ES-I3 (cell line): ENCODE measurements at regions not wholly inside any gene's neighbourhood (a gene's known extent, or its start where the extent isn't known, plus 50 kb on each side); places are given as distances from the start of the nearest gene placed in this dataset.

Source experiments
- H3K36me3 ChIP-seq: 2 replicates; pipeline ENCODE4 v1.6.1; 2013; ENCODE audit warnings: mild to moderate bottlenecking, low read length, control low read depth, moderate library complexity; ENCODE audit not compliant: insufficient read depth
- H3K4me1 ChIP-seq: 2 replicates; pipeline ENCODE4 v1.6.1; 2013; ENCODE audit warnings: mild to moderate bottlenecking, control low read depth, low read length; ENCODE audit not compliant: insufficient read depth
- H3K9ac ChIP-seq: 2 replicates; pipeline ENCODE4 v1.6.1; 2013; ENCODE audit warnings: low read depth, mild to moderate bottlenecking, low read length, moderate library complexity
- H3K9me3 ChIP-seq: 2 replicates; pipeline ENCODE4 v1.6.1; 2013; ENCODE audit warnings: mild to moderate bottlenecking, low read length, moderate library complexity; ENCODE audit not compliant: control insufficient read depth, insufficient read depth

- H3K4me1 ChIP-seq: no peaks in the 10 kb centered on the region
- no peak overlapping the region for H3K9ac ChIP-seq
- H3K36me3 ChIP-seq: no peaks in the 10 kb centered on the region
- H3K9me3 ChIP-seq: no peaks in the 10 kb centered on the region
These were observed 303.7 kb downstream of the GPAT3 start for GRCh38 chr4:83839615-83840014.

- H3K9ac ChIP-seq: no peak overlapping the region
- H3K4me1 ChIP-seq: no peaks in the 10 kb centered on the region
These were observed 301.9 kb downstream of the GPAT3 start for GRCh38 chr4:83837614-83838308.

GRCh38 chr4:83833920-83834319 is 298.0 kb downstream of the GPAT3 start:
- Histone ChIP-seq H3K4me1 (no peaks in the 10 kb centered on the region), H3K36me3 (no peaks in the 10 kb centered on the region), H3K9ac (no peak overlapping the region), H3K9me3 (no peaks in the 10 kb centered on the region)

More at GRCh38 chr4:83837614-83838308, 301.9 kb downstream of the GPAT3 start:
- Histone ChIP-seq H3K9me3 (no peaks in the 10 kb centered on the region), H3K36me3 (no peaks in the 10 kb centered on the region)

DNA sequence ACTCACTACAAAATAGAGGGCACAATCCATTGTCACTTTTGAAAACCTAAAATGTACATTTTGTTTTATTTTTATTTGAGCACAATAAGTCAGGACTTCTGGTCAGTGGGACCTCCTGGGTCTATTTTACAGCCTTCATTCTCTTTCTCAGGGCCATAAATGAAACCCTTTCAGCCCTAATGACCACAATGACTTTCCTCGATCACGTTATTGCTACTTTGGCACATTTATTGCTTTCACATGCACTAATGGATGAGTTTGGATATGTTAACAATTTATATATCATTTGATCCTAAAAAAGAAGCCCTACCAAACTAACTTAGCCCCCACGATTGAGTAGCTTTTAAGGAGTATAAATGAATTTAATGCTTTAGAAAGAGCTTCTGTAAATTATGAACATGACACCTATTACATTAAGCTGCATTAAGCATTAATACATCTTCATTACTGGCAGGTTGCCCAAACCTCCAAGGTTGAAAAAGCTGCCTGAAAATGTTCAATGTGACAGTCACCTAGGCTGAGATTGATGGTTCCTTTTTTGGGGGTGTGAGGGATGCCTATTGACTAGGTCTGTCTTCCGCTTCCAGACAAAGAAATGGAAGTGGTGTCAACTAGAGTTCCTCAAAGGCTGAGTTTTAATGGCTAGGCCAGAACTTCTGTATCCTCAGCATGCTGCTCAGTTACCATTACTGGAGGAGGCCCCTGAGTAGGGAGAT is 296.4 kb downstream of the GPAT3 start:
- no peak overlapping the region for H3K9ac ChIP-seq
- H3K36me3 ChIP-seq: no peaks in the 10 kb centered on the region
- no peaks in the 10 kb centered on the region for H3K4me1 ChIP-seq
- no peaks in the 10 kb centered on the region for H3K9me3 ChIP-seq

- Histone ChIP-seq H3K36me3 (no peaks in the 10 kb centered on the region), H3K9ac (no peak overlapping the region), H3K9me3 (no peaks in the 10 kb centered on the region), H3K4me1 (no peaks in the 10 kb centered on the region)
These were observed 295.7 kb downstream of the GPAT3 start for GRCh38 chr4:83831588-83831987.

GRCh38 chr4:83830138-83830888 is 294.4 kb downstream of the GPAT3 start:
- no peaks in the 10 kb centered on the region for H3K4me1 ChIP-seq
- H3K9me3 ChIP-seq: no peaks in the 10 kb centered on the region
- H3K36me3 ChIP-seq: no peaks in the 10 kb centered on the region
- no peak overlapping the region for H3K9ac ChIP-seq

- no peak overlapping the region for H3K9ac ChIP-seq
- no peaks in the 10 kb centered on the region for H3K36me3 ChIP-seq
- no peaks in the 10 kb centered on the region for H3K4me1 ChIP-seq
- H3K9me3 ChIP-seq: no peaks in the 10 kb centered on the region
These were observed 292.7 kb downstream of the GPAT3 start for GRCh38 chr4:83828601-83829000.

- Histone ChIP-seq H3K36me3 (no peaks in the 10 kb centered on the region), H3K9ac (no peak overlapping the region), H3K4me1 (peaks cover 6% of the 10 kb centered on the region), H3K9me3 (no peaks in the 10 kb centered on the region)
These were observed 285.6 kb downstream of the GPAT3 start for GRCh38 chr4:83821493-83821892.

- Histone ChIP-seq H3K9ac (no peak overlapping the region), H3K9me3 (no peaks in the 10 kb centered on the region), H3K4me1 (peaks cover 6% of the 10 kb centered on the region), H3K36me3 (no peaks in the 10 kb centered on the region)
These were observed 283.7 kb downstream of the GPAT3 start for GRCh38 chr4:83819582-83819981.

DNA sequence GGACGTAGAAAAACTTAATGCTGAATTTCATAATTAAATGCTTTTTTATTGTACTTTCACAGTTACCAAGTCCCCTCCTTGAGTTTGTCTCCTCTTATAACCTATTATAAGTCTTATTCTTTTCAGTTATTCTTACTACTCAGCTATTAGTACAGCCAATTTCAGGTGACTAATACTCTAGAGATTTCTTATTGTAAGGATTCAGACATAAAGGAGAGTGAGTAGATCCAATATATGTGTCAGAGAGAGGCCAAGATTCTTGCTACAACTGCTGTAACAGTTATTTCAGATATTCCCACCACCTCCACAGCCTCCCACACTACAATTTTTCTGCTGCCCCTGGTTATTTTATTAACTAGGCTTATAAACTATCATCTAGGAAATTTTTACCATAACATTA is 274.5 kb downstream of the GPAT3 start:
- Histone ChIP-seq H3K9ac (no peak overlapping the region), H3K36me3 (no peaks in the 10 kb centered on the region), H3K4me1 (no peaks in the 10 kb centered on the region), H3K9me3 (no peaks in the 10 kb centered on the region)

DNA sequence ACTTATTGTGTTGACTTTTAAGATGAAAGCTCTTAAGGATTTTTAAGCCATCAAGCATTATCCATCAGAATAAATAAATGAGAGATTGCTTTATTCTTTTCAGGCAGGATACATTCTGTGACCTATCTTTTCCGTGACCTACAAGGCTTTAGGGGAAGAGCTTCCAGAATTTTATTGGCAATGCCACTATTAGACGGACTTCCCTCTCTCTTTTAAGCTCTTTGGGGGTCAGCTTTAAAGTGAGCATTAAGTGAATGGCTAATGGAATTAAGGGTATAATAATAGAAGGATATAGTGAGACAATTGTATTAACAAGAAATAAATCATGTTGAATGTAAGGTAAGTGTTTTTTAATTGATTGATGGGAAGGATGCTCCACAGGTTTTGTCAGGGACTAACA is 273.7 kb downstream of the GPAT3 start:
- H3K9ac ChIP-seq: no peak overlapping the region
- H3K4me1 ChIP-seq: no peaks in the 10 kb centered on the region
- no peaks in the 10 kb centered on the region for H3K9me3 ChIP-seq
- H3K36me3 ChIP-seq: no peaks in the 10 kb centered on the region

- no peaks in the 10 kb centered on the region for H3K4me1 ChIP-seq
- no peaks in the 10 kb centered on the region for H3K36me3 ChIP-seq
- no peaks in the 10 kb centered on the region for H3K9me3 ChIP-seq
- H3K9ac ChIP-seq: no peak overlapping the region
These were observed 257.6 kb downstream of the GPAT3 start for GRCh38 chr4:83793481-83793880.

- Histone ChIP-seq H3K36me3 (no peaks in the 10 kb centered on the region), H3K9me3 (no peaks in the 10 kb centered on the region), H3K4me1 (peaks cover 9% of the 10 kb centered on the region), H3K9ac (no peak overlapping the region)
These were observed 250.0 kb downstream of the GPAT3 start for GRCh38 chr4:83785891-83786290.

DNA sequence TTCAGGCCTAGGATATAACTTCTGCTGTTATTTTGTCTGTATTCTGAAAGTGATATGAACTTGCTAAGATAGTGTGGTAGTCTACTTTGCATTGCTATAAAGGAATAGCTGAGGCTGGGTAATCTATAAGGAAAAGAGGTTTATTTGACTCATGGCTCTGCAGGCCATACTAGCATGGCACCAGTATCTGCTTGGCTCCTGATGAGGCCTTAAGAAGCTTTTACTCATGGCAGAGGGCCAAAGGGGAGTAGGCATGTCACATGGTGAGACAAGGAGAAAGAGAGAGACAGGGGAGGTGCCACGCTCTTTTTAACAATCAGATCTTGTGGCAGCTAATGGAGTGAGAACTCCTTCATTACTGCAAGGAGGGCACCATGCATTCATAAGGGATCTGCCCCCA is 247.3 kb downstream of the GPAT3 start:
- no peak overlapping the region for H3K9ac ChIP-seq
- H3K4me1 ChIP-seq: peaks cover 28% of the 10 kb centered on the region
- H3K9me3 ChIP-seq: no peaks in the 10 kb centered on the region
- H3K36me3 ChIP-seq: no peaks in the 10 kb centered on the region

GRCh38 chr4:83782591-83782990 is 246.7 kb downstream of the GPAT3 start:
- Histone ChIP-seq H3K9me3 (no peaks in the 10 kb centered on the region), H3K36me3 (no peaks in the 10 kb centered on the region)

More at GRCh38 chr4:83782591-83782990, 246.7 kb downstream of the GPAT3 start:
- Histone ChIP-seq H3K9ac (no peak overlapping the region), H3K4me1 (peaks cover 28% of the 10 kb centered on the region)
